NCI-H2107 treated with DMSO at 0.1 percent for 48 hours (cell line): ENCODE measurements at regions not wholly inside any gene's neighbourhood (a gene's known extent, or its start where the extent isn't known, plus 50 kb on each side); places are given as distances from the start of the nearest gene placed in this dataset.
"Not testable (repeated sequence)": the region's sequence is repeated elsewhere in the genome, so short reads cannot be mapped to it uniquely, and the experiment has no call there.

Source experiments
- DNase-seq: peaks from one replicate; lab custom pipeline; 2025; ENCODE audit not compliant: unreplicated experiment; lab: John Stamatoyannopoulos, UW

GRCh38 chr11:88061111-88061510, 114.1 kb downstream of the RAB38 start:
- DNase-seq = no peak

GRCh38 chr11:88059326-88059725, 115.9 kb downstream of the RAB38 start:
- no peak for DNase-seq

- no peak for DNase-seq
These were observed 123.8 kb downstream of the RAB38 start for GRCh38 chr11:88051396-88051795.

GRCh38 chr11:88050247-88050646, 125.0 kb downstream of the RAB38 start:
- DNase-seq = no peak

GRCh38 chr11:88045288-88045687, 130.0 kb downstream of the RAB38 start:
- not testable (repeated sequence) for DNase-seq

GRCh38 chr11:88044658-88045057, 130.6 kb downstream of the RAB38 start:
- DNase-seq = not testable (repeated sequence)

- no peak for DNase-seq
These were observed 132.1 kb downstream of the RAB38 start for GRCh38 chr11:88043149-88043548.

- DNase-seq = no peak
These were observed 132.6 kb downstream of the RAB38 start for GRCh38 chr11:88042647-88043046.

GRCh38 chr11:88042238-88042637, 133.0 kb downstream of the RAB38 start:
- peak; percentile 1 for DNase-seq

- DNase-seq = no peak
These were observed 133.6 kb downstream of the RAB38 start for GRCh38 chr11:88041679-88042078.

GRCh38 chr11:88040148-88040496, 135.1 kb downstream of the RAB38 start:
- DNase-seq = no peak

- DNase-seq = peak; percentile 2
These were observed 135.6 kb downstream of the RAB38 start for GRCh38 chr11:88039476-88040147.

GRCh38 chr11:88038063-88038462, 137.2 kb downstream of the RAB38 start:
- DNase-seq = no peak

- no peak for DNase-seq
These were observed 138.5 kb downstream of the RAB38 start for GRCh38 chr11:88036701-88037100.

- DNase-seq = no peak
These were observed 140.0 kb downstream of the RAB38 start for GRCh38 chr11:88035271-88035670.

GRCh38 chr11:88017666-88018065, 157.6 kb downstream of the RAB38 start:
- DNase-seq = no peak

- DNase-seq = peak; percentile 41
These were observed 158.7 kb downstream of the RAB38 start for GRCh38 chr11:88016392-88017170.

GRCh38 chr11:88015170-88015569, 160.1 kb downstream of the RAB38 start:
- no peak for DNase-seq

- DNase-seq = no peak
These were observed 161.7 kb downstream of the RAB38 start for GRCh38 chr11:88013508-88014065.

GRCh38 chr11:88012456-88012855, 162.8 kb downstream of the RAB38 start:
- DNase-seq = no peak

- no peak for DNase-seq
These were observed 199.2 kb downstream of the RAB38 start for GRCh38 chr11:87976009-87976408.

GRCh38 chr11:87974797-87975196, 200.4 kb downstream of the RAB38 start:
- DNase-seq = no peak
